SK-N-SH (cell line): ENCODE measurements at regions not wholly inside any gene's neighbourhood (a gene's known extent, or its start where the extent isn't known, plus 50 kb on each side); places are given as distances from the start of the nearest gene placed in this dataset.

ENCODE experiments used
- CTCF ChIP-seq: fragments of 200-600 bp; sonication (generic); IDR thresholded peaks from 2 replicates; pipeline ENCODE4 v1.6.1; 2017; ENCODE audit warnings: antibody characterized with exemption, mild to moderate bottlenecking, moderate library complexity
- EP300 ChIP-seq, 2 experiments: IDR thresholded peaks; 2 replicates each; pipeline versions ENCODE4 v1.4.0 to v1.6.1; 2012; ENCODE audit warnings: borderline replicate concordance in 1 of 2, low read depth in 1 of 2, low read length in 1 of 2
- MEF2A ChIP-seq: IDR thresholded peaks from 2 replicates; pipeline ENCODE4 v1.4.0; 2012; ENCODE audit warnings: low read depth, borderline replicate concordance
- NRF1 ChIP-seq: IDR thresholded peaks from 2 replicates; pipeline ENCODE4 v1.6.1; 2012; ENCODE audit warnings: low read depth, mild to moderate bottlenecking, low read length
- RAD21 ChIP-seq: IDR thresholded peaks from 2 replicates; pipeline ENCODE4 v1.6.1; 2012; ENCODE audit warnings: mild to moderate bottlenecking, low read length
- SMC3 ChIP-seq: IDR thresholded peaks from 2 replicates; pipeline ENCODE4 v1.6.1; 2012; ENCODE audit warnings: low read depth, low read length, improper control_type of control experiment
- USF1 ChIP-seq: IDR thresholded peaks from 2 replicates; pipeline ENCODE4 v1.4.0; 2012; ENCODE audit warnings: low read depth, borderline replicate concordance

- TF ChIP-seq CTCF (no peak), EP300 (IDR thresholded peaks at IDR 0.05; ENCODE audit: borderline replicate concordance in 1 of 2, low read depth in 1 of 2, low read length in 1 of 2) (no peak), RAD21 (no peak), USF1 (no peak), NRF1 (no peak), SMC3 (no peak), MEF2A (no peak)
Observed at GRCh38 chr2:18198677-18199076, 320.2 kb downstream of the KCNS3 start.
